ENCODE measurements at regions not wholly inside any gene's neighbourhood (a gene's known extent, or its start where the extent isn't known, plus 50 kb on each side); places are given as distances from the start of the nearest gene placed in this dataset.
A peak's percentile ranks its signal among the peaks of the same experiment; 100 is the strongest.

DNA sequence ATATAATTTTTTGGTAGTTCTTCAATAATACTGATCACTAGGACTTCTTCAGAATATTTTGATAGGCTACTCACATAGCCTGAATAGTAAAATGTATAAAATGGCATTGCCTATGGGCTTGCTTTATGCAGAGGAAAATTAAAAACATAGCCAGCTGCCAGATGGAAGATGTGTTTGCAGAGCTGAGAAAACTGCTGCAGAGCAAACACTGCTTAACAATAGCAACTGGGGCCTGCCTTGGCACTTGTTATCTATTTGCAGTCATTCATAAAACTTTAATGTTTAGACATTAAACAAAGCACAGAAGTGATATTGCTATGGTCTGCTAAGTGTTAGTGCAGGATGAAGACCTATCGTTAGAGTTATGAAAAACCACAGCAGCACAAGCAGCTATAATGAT, 151.5 kb upstream of the SMC2 start:
- no peaks in the 10 kb centered on the region for H3K4me1 Mint-ChIP-seq (ENCODE audit: low read depth)
- H3K4me3 Mint-ChIP-seq: no peak overlapping the region
- H3K27ac Mint-ChIP-seq: no peak overlapping the region
- H3K36me3 Mint-ChIP-seq (ENCODE audit: low read depth): no peaks in the 10 kb centered on the region
- intact Hi-C loops (cut with micrococcal nuclease): no loop called here
- no peak for DNase-seq (ENCODE audit: low spot score)
- no peaks in the 10 kb centered on the region for H3K9me3 Mint-ChIP-seq
- no peaks in the 10 kb centered on the region for H3K27me3 Mint-ChIP-seq (ENCODE audit: insufficient read depth)

DNA sequence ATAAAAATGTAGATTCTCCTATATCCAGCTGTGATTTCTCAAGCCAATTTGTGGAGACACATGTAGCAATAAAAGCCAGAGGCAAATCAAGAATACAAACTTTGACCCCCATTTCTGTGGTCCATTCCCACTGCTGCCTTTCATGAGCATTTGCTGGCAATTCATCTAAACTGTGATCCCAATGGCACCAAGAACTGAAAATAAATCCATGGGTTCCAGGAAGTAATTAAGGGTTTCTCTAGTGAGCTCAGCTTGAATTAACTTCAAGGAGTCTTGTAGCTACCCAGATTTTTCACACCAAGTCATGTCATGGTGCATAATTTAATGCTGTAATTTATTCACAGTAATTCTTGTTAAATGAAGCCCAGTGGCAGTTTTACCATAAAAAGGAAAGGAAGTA, 145.0 kb upstream of the SMC2 start:
- Mint-ChIP-seq H3K36me3 (ENCODE audit: low read depth) (no peaks in the 10 kb centered on the region), H3K9me3 (no peaks in the 10 kb centered on the region), H3K27me3 (ENCODE audit: insufficient read depth) (no peaks in the 10 kb centered on the region), H3K4me1 (ENCODE audit: low read depth) (no peaks in the 10 kb centered on the region), H3K4me3 (no peak overlapping the region), H3K27ac (no peak overlapping the region)
- intact Hi-C loops (cut with micrococcal nuclease): loop anchor here (5.0 kb wide), 1 partner anchor 53 kb away; no protein-coding TSS in a partner anchor
- DNase-seq (ENCODE audit: low spot score): no peak

DNA sequence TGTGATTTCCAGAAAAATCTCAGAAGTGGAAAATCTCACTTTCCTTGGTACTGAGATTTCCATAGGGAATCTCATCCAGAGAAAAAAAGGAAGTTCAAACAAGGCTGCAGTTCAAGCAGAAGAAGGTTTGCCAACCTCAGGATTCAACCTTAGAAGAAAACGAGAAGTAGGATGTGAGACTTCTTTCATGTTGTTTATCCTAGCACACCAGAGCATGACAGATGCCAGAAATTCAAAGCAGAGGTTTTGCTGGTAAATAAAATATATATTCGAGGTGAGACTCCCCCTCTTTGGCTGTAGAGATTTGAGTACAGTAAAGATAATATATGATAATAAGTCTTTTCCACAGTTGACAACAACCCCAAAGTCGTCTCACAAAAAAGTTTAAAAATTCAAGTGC, 116.9 kb upstream of the SMC2 start:
- Mint-ChIP-seq H3K27ac (no peak overlapping the region), H3K4me1 (ENCODE audit: low read depth) (no peaks in the 10 kb centered on the region), H3K9me3 (no peaks in the 10 kb centered on the region), H3K36me3 (ENCODE audit: low read depth) (no peaks in the 10 kb centered on the region), H3K4me3 (no peak overlapping the region), H3K27me3 (ENCODE audit: insufficient read depth) (peaks cover 1% of the 10 kb centered on the region)
- DNase-seq (ENCODE audit: low spot score): no peak
- intact Hi-C loops (cut with micrococcal nuclease): no loop called here

DNA sequence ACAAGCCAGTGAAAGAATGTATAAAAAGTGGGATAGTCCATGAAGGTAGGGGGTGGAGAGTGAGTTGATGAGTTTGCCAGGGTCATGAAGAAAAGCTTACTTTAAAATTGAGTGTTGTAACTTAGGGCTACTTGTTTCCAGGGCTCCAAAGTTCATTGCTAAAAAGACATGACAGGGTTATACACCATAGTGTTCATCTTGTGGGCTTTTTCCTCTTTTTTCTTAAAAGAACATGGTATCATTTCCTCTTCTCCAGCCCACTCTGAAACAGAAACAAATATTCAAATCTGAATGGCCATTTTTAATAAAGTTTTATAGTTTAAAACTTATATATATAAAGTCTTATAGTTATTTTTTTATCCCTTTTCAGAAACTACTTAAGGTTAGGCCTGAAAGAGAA, 115.7 kb upstream of the SMC2 start:
- no peaks in the 10 kb centered on the region for H3K9me3 Mint-ChIP-seq
- H3K4me1 Mint-ChIP-seq (ENCODE audit: low read depth): no peaks in the 10 kb centered on the region
- no peaks in the 10 kb centered on the region for H3K36me3 Mint-ChIP-seq (ENCODE audit: low read depth)
- no peak for DNase-seq (ENCODE audit: low spot score)
- peaks cover 1% of the 10 kb centered on the region for H3K27me3 Mint-ChIP-seq (ENCODE audit: insufficient read depth)
- no peak overlapping the region for H3K27ac Mint-ChIP-seq
- H3K4me3 Mint-ChIP-seq: no peak overlapping the region
- intact Hi-C loops (cut with micrococcal nuclease): no loop called here

DNA sequence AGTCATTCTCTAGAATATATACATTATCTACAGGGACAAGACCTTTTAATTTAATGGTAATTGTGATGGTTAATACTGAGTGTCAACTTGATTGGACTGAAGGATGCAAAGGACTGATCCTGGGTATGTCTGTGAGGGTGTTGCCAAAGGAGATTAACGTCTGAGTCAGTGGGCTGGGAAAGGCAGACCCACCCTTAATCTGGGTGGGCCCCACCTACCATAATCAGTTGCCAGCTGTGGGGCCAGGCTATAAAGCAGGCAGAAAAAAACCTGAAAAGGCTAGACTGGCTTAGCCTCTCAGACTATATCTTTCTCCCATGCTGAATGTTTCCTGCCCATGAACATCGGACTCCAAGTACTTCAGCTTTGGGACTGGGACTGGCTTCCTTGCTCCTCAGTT, 112.2 kb upstream of the SMC2 start:
- no peaks in the 10 kb centered on the region for H3K4me1 Mint-ChIP-seq (ENCODE audit: low read depth)
- H3K27ac Mint-ChIP-seq: no peak overlapping the region
- no peaks in the 10 kb centered on the region for H3K9me3 Mint-ChIP-seq
- no peak overlapping the region for H3K4me3 Mint-ChIP-seq
- peaks cover 3% of the 10 kb centered on the region for H3K27me3 Mint-ChIP-seq (ENCODE audit: insufficient read depth)
- no peak for DNase-seq (ENCODE audit: low spot score)
- intact Hi-C loops (cut with micrococcal nuclease): no loop called here
- no peaks in the 10 kb centered on the region for H3K36me3 Mint-ChIP-seq (ENCODE audit: low read depth)

DNA sequence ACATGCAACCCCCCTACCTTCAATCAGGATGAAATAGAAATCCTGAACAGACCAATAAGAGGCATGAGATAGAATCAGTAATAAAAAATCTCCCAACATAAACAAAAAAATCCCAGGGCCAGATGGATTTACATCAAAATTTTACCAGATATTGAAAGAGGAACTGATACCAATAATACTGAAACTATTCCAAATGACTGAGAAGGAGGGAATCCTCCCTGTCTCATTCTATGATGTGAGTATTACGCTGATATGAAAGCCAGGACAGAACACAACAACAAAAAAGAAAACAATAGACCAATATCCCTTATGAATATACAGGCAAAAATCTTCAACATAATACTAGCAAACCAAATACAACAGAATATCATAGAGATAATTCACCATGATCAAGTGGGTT, 109.0 kb upstream of the SMC2 start:
- H3K4me1 Mint-ChIP-seq (ENCODE audit: low read depth): peaks cover 11% of the 10 kb centered on the region
- H3K36me3 Mint-ChIP-seq (ENCODE audit: low read depth): no peaks in the 10 kb centered on the region
- intact Hi-C loops (cut with micrococcal nuclease): no loop called here
- peaks cover 1% of the 10 kb centered on the region for H3K27me3 Mint-ChIP-seq (ENCODE audit: insufficient read depth)
- no peaks in the 10 kb centered on the region for H3K9me3 Mint-ChIP-seq
- no peak overlapping the region for H3K4me3 Mint-ChIP-seq
- no peak for DNase-seq (ENCODE audit: low spot score)
- H3K27ac Mint-ChIP-seq: no peak overlapping the region

DNA sequence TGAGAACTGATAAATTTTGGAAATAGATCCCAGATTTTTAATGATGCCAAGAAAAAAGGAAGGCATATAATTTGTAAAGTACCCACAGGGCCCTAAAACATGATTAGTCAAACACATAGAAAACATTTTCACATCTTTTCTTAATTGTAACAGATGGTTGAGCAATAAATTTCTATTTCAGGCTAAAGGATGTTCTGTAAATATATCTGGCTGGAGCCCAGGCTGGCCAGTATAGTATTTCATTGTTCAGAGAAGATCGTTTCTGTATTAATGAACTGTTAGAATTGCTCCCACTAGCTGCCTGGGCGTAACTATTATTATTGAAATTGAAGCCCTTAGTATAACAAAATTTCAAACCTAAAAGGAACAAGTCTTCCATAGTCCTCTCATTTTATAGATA, 105.3 kb upstream of the SMC2 start:
- no peaks in the 10 kb centered on the region for H3K36me3 Mint-ChIP-seq (ENCODE audit: low read depth)
- peaks cover 1% of the 10 kb centered on the region for H3K27me3 Mint-ChIP-seq (ENCODE audit: insufficient read depth)
- no peaks in the 10 kb centered on the region for H3K9me3 Mint-ChIP-seq
- intact Hi-C loops (cut with micrococcal nuclease): no loop called here
- H3K4me3 Mint-ChIP-seq: no peak overlapping the region
- H3K27ac Mint-ChIP-seq: no peak overlapping the region
- peaks cover 30% of the 10 kb centered on the region for H3K4me1 Mint-ChIP-seq (ENCODE audit: low read depth)
- DNase-seq (ENCODE audit: low spot score): no peak

DNA sequence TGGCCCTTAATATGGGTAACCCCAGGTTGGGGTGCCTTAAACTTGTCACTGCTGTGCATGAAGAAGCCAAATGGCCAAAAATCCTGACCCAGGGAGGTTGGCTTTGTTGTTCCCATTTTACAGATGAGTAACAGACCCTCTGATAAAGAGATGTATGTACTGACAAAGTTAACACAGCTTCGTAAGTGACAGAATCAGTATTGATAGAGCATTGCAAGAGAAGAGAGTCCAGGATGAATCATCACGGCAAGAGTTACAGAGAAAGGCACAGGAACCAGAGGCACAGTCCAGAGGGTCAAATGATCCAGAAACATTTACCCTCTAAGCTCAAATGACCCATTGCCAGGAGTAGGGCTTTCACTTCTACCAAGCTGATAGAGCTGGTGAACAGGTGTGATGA, 103.8 kb upstream of the SMC2 start:
- H3K4me3 Mint-ChIP-seq: no peak overlapping the region
- H3K27me3 Mint-ChIP-seq (ENCODE audit: insufficient read depth): peaks cover 1% of the 10 kb centered on the region
- no peaks in the 10 kb centered on the region for H3K36me3 Mint-ChIP-seq (ENCODE audit: low read depth)
- no peak overlapping the region for H3K27ac Mint-ChIP-seq
- DNase-seq (ENCODE audit: low spot score): no peak
- no peaks in the 10 kb centered on the region for H3K9me3 Mint-ChIP-seq
- intact Hi-C loops (cut with micrococcal nuclease): no loop called here
- peaks cover 30% of the 10 kb centered on the region for H3K4me1 Mint-ChIP-seq (ENCODE audit: low read depth)

DNA sequence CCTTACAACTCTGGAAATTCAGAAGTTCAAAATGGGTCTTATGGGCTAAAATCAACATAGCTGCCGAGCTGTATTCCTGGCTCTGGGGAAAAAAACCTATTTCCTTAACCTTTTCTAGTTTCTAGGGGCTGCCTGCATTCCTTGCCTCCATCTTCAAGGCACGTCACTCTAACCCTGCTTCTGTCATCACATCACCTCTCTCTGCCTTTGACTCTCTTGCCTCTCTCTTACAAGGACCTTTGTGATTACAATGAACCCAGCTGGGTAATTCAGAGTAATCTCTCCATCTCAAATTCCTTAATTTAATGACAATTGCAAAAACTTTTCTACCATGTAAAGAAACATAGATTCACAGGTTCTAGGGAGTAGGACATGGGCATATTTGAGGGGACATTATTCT, 103.1 kb upstream of the SMC2 start:
- Mint-ChIP-seq H3K4me1 (ENCODE audit: low read depth) (peaks cover 30% of the 10 kb centered on the region), H3K36me3 (ENCODE audit: low read depth) (no peaks in the 10 kb centered on the region), H3K9me3 (no peaks in the 10 kb centered on the region), H3K4me3 (no peak overlapping the region), H3K27me3 (ENCODE audit: insufficient read depth) (no peaks in the 10 kb centered on the region), H3K27ac (peak overlapping the region; percentile 2)
- DNase-seq (ENCODE audit: low spot score): no peak
- intact Hi-C loops (cut with micrococcal nuclease): loop anchor here (1.0 kb wide), 1 partner anchor 193 kb away; no protein-coding TSS in a partner anchor

DNA sequence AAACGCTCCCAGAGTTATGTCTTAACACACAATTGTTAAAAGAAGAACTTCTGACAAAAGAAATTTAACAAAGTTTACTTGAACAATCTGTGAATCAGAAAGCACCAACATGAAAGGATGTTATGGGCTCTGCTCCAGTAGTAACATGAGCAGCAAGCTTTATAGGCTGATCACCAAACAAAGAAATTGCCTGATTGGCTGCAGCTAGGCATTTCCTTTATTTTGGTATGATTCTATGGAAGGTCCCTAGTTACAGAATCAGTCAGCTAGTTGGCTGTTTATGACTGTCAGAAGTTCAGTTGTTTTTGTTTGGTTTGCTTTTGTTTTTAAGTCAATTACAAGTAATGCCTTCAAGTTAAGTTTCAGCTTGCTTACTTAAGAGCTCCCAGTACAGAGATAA, 102.4 kb upstream of the SMC2 start:
- intact Hi-C loops (cut with micrococcal nuclease): loop anchor here (1.0 to 2.0 kb wide), 2 partner anchors 101 to 193 kb away; no protein-coding TSS in a partner anchor
- Mint-ChIP-seq H3K9me3 (no peaks in the 10 kb centered on the region), H3K4me3 (peak overlapping the region; percentile 45), H3K36me3 (ENCODE audit: low read depth) (no peaks in the 10 kb centered on the region), H3K27me3 (ENCODE audit: insufficient read depth) (no peaks in the 10 kb centered on the region), H3K27ac (peak overlapping the region; percentile 71), H3K4me1 (ENCODE audit: low read depth) (peaks cover 30% of the 10 kb centered on the region)
- peak; percentile 22 for DNase-seq (ENCODE audit: low spot score)

DNA sequence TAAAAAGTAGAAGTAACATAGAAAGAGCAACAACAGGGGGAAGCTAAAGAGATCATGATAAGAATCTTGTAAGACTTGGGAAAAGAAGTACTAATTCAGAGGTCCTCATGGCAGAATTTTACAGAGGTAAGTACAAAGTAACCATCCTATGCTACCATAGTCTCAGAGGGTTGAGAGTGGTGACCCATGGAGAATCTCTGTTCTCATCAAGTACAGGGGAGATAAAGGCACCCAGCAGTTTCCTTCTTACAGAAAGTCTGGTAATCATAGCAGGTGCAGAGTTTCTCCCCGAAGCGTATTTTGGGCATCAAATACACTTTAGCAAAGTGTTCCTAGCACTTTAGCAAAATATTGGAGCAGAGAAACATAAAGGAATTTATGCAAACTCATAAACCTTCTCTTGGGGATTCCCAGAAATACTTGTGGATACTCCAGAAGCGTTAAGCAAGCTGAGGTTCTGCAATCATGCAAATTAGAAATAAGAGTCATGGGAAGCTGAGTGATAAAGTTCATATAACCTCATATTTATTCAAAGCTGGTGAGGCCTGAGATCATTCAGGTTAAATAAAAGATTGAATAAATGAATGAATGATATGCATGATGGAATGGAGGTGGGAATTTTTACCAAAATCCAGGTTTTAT, 101.0 kb upstream of the SMC2 start:
- Mint-ChIP-seq H3K4me3 (no peak overlapping the region), H3K27me3 (ENCODE audit: insufficient read depth) (no peaks in the 10 kb centered on the region), H3K36me3 (ENCODE audit: low read depth) (no peaks in the 10 kb centered on the region), H3K27ac (no peak overlapping the region), H3K4me1 (ENCODE audit: low read depth) (peaks cover 30% of the 10 kb centered on the region), H3K9me3 (no peaks in the 10 kb centered on the region)
- no peak for DNase-seq (ENCODE audit: low spot score)
- intact Hi-C loops (cut with micrococcal nuclease): loop anchor here (2.0 kb wide), 1 partner anchor 100 kb away; no protein-coding TSS in a partner anchor

DNA sequence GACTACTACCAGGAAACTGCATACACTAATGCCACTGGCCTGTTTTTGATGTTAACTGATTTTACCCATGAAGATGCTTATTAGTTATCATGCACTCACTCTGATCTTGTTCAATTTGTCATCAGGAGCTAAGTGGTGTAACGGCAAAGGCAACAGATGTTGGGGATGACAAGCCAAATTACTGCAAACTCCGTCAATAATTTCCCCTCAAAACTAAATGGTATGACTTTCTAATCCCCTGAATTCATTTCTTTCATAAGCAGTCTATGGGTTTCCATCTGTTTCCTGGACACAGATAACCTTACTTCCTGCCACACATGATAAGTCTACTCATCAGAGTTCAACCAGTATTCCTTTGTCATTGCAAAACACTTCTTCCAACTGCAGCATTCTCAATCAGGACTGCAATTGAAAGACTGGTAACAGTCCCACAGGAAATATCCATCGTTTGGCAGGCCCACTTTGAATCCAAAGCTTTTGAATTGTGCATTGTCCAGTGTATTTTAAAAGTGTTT, 96.2 kb upstream of the SMC2 start:
- Mint-ChIP-seq H3K9me3 (no peaks in the 10 kb centered on the region), H3K36me3 (ENCODE audit: low read depth) (no peaks in the 10 kb centered on the region), H3K27ac (no peak overlapping the region), H3K4me3 (no peak overlapping the region), H3K27me3 (ENCODE audit: insufficient read depth) (no peaks in the 10 kb centered on the region), H3K4me1 (ENCODE audit: low read depth) (no peaks in the 10 kb centered on the region)
- no peak for DNase-seq (ENCODE audit: low spot score)
- intact Hi-C loops (cut with micrococcal nuclease): no loop called here

DNA sequence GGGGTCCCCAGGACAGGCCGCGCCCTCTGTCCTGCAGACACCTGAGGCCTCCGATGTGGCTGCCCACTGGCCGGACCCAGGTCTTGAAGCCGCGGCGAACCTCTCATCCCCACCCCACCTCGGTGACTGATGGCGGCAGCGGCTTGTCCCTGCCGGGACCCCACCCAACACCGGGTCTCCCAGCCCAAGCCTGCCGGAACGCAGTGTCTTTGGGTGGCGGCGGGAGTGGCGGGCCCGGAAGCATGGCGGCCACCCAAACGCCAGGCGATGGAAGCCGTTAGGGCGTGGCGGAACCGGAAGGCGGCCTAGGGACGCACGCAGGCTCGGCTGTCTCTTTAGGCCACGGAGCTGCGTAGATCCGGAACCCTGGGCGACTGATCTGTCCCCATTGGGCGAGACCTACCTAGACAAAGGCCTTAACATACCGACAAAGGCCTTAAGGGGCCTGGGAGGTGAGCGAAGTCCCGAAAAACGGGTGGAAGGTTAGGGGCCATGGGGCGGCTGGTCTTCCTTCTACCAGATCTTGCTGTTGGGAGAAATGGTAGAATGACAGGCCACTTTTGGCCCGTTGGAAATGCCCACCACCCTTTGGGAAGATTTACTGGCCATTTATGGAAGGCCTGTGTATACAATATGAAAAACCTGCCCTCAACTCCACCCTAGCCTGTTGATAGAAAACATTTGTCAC, 94.6 kb upstream of the SMC2 start:
- no peaks in the 10 kb centered on the region for H3K27me3 Mint-ChIP-seq (ENCODE audit: insufficient read depth)
- H3K36me3 Mint-ChIP-seq (ENCODE audit: low read depth): no peaks in the 10 kb centered on the region
- no peak overlapping the region for H3K27ac Mint-ChIP-seq
- intact Hi-C loops (cut with micrococcal nuclease): loop anchor here (5.0 kb wide), 1 partner anchor 52 kb away; no protein-coding TSS in a partner anchor
- H3K4me1 Mint-ChIP-seq (ENCODE audit: low read depth): no peaks in the 10 kb centered on the region
- DNase-seq (ENCODE audit: low spot score): no peak
- no peaks in the 10 kb centered on the region for H3K9me3 Mint-ChIP-seq
- H3K4me3 Mint-ChIP-seq: no peak overlapping the region

All from activated T-helper 1 cell treated with anti-CD3 and anti-CD28 coated beads, Interleukin-12 subunit alpha, Interleukin-12 subunit beta, Interleukin-2, Interleukin-4 antibody, amounts not matched to agents 30 ng/mL and 10 ng/mL and 1 ng/mL, durations not matched to agents 14 hours and 24 hours and 36 hours (primary cell).